ENCODE measurements at regions not wholly inside any gene's neighbourhood (a gene's known extent, or its start where the extent isn't known, plus 50 kb on each side); places are given as distances from the start of the nearest gene placed in this dataset.

DNA sequence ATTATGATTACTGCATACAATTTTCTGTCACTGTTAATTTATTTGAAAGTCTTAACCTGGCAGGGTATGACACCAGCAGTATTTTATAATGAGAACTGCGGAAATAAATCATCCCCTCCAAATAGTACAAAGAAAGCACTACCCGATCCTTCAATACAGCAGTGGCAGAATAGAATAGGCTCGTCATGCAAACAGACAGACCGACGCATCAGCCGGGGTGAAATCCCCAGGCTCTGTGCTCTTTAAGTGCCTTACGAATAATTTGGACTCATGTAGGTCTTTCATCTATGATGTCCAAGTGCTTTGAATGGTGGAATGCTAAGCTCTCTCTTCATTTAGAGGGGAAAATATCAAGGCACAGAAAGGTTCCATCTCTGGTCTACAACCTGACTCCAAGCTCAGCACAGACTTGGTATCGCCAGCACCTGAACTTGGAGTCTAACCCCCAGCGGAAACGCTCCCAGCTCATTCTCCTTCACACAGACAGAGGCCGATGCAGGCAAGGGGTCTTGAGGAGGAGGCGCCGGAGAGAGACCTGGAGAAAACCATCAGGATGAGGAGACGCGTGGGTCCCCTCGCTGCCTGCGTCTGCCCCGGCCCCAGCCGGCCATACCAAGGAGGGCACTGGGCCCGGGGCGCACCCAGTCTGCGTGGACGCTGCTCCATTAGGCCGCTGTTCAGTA, 568.1 kb upstream of the MKI67 start:
- dilution Hi-C loops (cut with MboI; ENCODE audit: extremely low pct_ligation_motif_present, low sequenced_read_pairs) (no loop called here), intact Hi-C loops (cut with micrococcal nuclease) (no loop called here)
- Histone ChIP-seq H3K4me2 (ENCODE audit: insufficient read depth, low read length) (no peak overlapping the region), H3K27ac (ENCODE audit: insufficient read depth, low read depth, low read length) (no peak overlapping the region), H3K79me2 (ENCODE audit: control insufficient read depth, insufficient read depth, low read length) (no peaks in the 10 kb centered on the region), H3K9me3 (replicated peaks; ENCODE audit: control insufficient read depth, insufficient read depth, low read length) (no peaks in the 10 kb centered on the region), H2AFZ (ENCODE audit: low read depth, low read length) (no peak overlapping the region), H3K4me1 (ENCODE audit: control insufficient read depth, extremely low read depth, insufficient read depth, low read length) (no peaks in the 10 kb centered on the region), H3K9me1 (replicated peaks; ENCODE audit: control insufficient read depth, extremely low read depth, insufficient read depth, low read length) (no peaks in the 10 kb centered on the region), H4K20me1 (replicated peaks; ENCODE audit: control insufficient read depth, extremely low read depth, insufficient read depth, low read length) (no peaks in the 10 kb centered on the region), H3K4me3 (replicated peaks in 1 of 3; ENCODE audit: insufficient read depth in 1 of 3, low read depth in 1 of 3, low read length in 3 of 3) (no peak overlapping the region), H3K9ac (replicated peaks; ENCODE audit: extremely low read depth, insufficient read depth, low read length) (no peak overlapping the region), H3K36me3 (ENCODE audit: control insufficient read depth in 2 of 2, extremely low read depth in 1 of 2, insufficient read depth in 2 of 2, low read length in 2 of 2) (no peaks in the 10 kb centered on the region), H3K27me3 (ENCODE audit: control insufficient read depth in 2 of 2, insufficient read depth in 2 of 2, low read length in 2 of 2) (no peaks in the 10 kb centered on the region)
- no peak for TF ChIP-seq FOS (IDR thresholded peaks at IDR 0.05; ENCODE audit: borderline replicate concordance, insufficient read depth, low read length)
- TF ChIP-seq EZH2 (IDR thresholded peaks at IDR 0.05; ENCODE audit: borderline replicate concordance, low read depth, low read length, severe bottlenecking), result no peak
- TF ChIP-seq, protein P1, sequence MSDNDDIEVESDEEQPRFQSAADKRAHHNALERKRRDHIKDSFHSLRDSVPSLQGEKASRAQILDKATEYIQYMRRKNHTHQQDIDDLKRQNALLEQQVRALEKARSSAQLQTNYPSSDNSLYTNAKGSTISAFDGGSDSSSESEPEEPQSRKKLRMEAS (IDR thresholded peaks at IDR 0.05; ENCODE audit: insufficient read depth, insufficient read length), result no peak
- TF ChIP-seq, protein P2, sequence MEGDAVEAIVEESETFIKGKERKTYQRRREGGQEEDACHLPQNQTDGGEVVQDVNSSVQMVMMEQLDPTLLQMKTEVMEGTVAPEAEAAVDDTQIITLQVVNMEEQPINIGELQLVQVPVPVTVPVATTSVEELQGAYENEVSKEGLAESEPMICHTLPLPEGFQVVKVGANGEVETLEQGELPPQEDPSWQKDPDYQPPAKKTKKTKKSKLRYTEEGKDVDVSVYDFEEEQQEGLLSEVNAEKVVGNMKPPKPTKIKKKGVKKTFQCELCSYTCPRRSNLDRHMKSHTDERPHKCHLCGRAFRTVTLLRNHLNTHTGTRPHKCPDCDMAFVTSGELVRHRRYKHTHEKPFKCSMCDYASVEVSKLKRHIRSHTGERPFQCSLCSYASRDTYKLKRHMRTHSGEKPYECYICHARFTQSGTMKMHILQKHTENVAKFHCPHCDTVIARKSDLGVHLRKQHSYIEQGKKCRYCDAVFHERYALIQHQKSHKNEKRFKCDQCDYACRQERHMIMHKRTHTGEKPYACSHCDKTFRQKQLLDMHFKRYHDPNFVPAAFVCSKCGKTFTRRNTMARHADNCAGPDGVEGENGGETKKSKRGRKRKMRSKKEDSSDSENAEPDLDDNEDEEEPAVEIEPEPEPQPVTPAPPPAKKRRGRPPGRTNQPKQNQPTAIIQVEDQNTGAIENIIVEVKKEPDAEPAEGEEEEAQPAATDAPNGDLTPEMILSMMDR (IDR thresholded peaks at IDR 0.05; ENCODE audit: extremely low read depth in 1 of 2, insufficient read depth in 1 of 2, low read depth in 1 of 2, low read length in 2 of 2), result no peak
- TF ChIP-seq POLR2A (IDR thresholded peaks at IDR 0.05; ENCODE audit: low read depth, low read length), result no peak
- ChIA-PET POLR2A (no interaction called here), CTCF (no interaction called here)
- no TSS peak for BruUV-seq (replicated peaks)
- no peak for FAIRE-seq
- no peak for DNase-seq (ENCODE audit: low read depth, low spot score)
